GM19023 (cell line): ENCODE measurements at regions not wholly inside any gene's neighbourhood (a gene's known extent, or its start where the extent isn't known, plus 50 kb on each side); places are given as distances from the start of the nearest gene placed in this dataset.
"Not testable (repeated sequence)": the region's sequence is repeated elsewhere in the genome, so short reads cannot be mapped to it uniquely, and the experiment has no call there.

Experiments used
- ATAC-seq: cut with Tn5 transposase; IDR thresholded peaks from one replicate; pipeline ENCODE4 v1.9.1; 2021; ENCODE audit warnings: mild to moderate bottlenecking, moderate library complexity; ENCODE audit not compliant: unreplicated experiment

DNA sequence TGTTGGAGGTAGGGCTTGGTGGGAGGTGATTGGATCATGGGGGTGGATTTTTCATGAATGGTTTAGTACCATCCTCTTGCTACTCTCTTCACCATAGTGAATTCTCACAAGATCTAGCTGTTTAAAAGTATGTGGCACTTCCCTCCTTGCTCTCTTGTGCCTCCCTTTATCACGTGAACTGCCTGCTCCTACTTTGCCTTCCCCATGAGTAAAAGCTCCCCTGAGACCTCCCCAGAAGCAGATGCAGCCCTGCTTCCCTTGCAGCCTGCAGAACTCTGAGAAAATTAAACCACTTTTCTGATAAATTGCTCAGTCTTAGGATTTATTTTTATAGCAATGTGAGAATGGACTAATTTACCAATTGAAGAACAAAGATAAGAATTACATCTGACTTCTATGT is 223.1 kb downstream of the RNF144A start:
- no peak for ATAC-seq

DNA sequence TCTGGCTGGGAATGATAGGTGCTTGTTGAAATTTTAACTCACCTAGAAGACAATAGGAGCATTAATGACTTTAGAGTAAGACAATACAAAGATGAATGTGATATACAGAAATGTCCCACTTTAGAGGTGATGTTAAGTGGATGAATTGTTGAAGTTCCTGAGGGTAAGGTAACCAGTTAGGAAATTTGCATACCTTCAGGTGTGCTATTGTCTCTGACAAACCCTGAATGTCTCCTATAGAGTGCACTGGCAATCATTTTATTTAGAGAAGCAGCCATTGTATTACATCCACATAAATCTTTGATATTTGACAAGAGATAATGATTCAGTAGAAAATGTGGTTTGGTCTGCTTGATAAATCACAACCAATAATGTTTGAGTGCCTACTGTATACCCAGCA is 228.5 kb downstream of the RNF144A start:
- no peak for ATAC-seq

DNA sequence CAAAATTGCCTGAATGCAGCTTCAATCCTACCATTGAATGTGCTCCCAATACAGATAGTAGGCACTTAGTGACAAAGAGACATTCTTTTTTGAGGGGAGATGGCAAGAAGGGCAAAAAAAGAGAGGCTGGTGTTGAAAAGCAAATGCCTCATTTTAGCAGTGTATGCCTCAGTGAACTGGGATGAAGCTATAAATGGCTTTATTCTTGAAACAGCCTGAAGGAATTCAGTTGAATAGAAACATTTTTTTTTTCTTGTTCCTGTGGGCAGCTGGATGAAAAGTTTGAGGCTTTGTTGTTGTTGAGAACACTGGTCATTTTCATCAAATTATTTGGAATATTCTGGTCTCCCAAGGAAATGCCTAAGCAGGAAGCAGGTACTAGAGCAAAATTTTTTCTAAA is 228.9 kb downstream of the RNF144A start:
- no peak for ATAC-seq

DNA sequence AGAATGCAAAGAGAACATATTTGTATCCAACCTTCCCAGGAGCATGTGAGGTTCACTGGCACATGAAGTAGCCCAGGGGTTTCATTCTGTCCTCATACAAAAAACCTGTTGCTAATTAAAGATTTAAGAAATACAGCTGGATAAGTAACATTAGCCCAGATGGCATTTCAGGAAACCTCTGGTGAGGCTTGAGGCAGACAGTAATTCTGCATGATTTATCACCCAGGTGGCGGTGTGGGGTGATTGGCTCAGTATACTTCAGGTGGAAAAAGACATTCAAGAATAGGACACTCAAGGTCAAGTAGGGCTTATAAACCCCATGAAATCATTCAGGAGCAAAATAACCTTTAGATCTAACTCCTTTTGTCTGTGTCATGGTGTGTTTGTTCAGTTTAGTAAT is 237.4 kb downstream of the RNF144A start:
- no peak for ATAC-seq

DNA sequence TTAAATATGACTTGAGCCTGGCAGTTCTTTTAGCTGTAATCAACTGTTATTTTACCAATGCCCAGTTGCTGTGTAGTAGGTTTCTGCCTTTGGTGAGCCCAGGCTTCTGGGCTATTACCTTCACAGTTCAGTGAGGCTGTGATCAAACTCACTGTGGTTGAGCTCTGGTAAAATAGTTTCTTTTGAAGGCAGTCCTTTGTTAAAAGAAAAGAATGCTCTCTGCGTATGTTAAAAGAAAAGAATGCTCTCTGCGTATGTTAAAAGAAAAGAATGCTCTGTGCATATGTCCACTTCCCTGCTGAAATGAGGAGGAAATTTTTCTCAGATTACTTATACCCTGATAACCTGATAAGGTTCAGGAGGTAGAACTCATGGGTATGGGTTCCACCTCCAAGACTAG is 244.3 kb downstream of the RNF144A start:
- no peak for ATAC-seq

DNA sequence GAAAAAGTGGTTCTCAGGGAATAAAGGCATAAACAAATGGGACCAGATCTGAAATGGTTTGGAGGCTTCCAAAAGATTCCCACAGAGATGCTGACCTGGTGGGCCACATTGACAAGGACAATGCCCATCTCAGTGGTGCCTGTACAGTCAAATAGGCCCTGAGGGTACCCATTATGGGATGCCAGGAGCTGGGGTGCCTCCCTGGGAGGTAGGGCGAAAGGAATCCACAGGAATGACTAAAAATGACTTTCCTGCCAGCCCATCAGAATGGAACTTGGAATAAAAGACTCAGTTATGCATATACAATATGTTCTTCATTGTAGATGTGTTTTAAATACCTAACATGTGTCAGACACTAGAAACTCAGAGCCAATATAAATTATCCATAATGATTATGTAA is 248.5 kb downstream of the RNF144A start:
- ATAC-seq, result no peak

DNA sequence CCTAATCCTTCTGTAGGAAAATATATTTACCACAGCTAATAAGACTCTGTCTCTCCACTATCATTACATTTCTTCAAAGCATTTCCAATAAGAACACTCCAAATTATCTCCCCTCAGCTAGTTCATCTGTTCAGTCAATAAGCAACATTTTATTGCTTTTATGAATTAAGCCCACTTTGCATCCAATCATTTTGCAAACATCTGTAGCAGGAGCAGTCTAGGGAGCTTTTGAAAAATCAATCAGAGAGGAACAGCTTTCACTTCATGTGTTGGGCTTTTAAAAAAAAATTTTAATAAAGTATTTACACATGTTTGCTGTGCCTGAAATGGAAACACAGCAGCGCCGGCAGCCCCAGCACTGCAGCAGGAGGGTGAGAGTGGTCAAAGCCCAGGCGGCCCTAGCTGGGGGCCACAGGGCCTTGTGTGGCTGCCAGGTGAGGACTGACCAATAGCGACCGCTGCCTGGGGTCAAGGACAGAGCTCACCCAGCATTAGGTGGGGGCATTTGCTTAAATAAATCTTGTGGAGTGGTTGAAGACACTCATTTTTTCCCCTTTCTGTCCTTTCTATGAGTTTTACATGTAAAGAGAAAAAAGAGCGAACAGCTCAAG is 250.7 kb downstream of the RNF144A start:
- no peak for ATAC-seq

DNA sequence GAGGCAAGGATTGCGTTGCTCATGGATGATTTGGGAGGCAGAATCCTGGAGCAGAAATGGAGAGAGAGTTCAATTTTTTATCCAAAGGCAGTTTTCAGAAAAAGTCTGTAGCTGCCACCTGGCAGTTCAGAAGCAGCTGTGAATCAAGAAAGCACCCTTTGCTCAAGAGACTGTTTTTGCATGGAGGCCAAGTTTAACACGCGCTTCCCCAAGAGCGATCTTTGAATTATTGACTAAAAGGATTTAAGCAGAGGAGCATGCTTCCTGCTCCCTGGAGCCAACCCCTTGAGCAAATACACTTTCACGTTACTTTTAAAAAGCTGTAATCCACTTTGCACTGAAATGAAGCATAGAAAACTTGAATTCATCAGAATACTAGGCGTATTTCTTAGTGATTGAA is 252.4 kb downstream of the RNF144A start:
- no peak for ATAC-seq

DNA sequence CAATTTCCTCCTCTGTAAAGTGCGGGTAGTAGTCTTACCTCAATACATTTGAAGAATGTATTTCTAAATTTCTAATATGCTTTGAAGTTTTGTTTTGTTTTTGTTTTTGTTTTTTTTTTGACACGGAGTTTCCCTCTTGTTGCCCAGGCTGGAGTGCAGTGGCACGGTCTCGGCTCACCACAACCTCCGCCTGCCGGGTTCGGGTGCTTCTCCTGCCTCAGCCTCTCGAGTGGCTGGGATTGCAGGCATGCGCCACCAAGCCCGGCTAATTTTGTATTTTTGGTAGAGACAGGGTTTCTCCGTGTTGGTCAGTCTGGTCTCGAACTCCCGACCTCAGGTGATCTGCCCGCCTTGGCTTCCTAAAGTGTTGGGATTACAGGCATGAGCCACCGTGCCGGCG is 261.8 kb downstream of the RNF144A start:
- ATAC-seq, result not testable (repeated sequence)

DNA sequence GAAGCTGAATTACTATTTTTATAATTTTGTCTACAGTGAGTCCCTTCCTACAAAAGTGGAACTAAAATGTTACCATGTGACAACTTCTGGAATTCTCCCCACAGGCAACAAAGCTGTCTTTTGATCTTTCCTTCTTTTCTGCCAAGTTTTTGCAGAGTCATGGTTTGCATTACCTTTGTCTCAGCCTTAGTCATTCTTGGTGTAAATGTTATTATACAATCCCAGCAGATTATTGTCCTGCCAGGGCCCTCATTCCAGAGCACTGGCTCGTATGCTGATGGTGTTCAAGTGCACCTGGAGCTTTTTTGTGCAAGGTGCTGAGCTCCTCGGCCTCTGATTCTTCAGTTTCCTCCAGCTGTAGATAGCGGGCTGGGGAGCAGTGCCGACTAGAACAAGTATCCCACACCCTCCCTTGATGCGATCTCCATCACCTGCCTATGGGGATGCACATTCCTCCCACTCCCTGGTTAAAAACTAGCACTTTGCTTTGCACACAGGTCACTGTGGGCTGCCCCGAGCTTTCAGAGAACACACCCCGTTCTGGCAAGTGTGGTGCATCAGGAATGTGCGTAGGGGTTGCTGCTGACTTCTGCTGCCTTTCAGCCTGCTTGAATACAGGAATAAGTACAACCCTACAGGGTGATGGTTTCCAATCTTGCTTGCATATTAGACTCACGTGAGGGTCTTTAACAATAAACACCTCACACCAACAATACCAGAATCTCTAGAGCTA is 263.6 kb downstream of the RNF144A start:
- no peak for ATAC-seq

DNA sequence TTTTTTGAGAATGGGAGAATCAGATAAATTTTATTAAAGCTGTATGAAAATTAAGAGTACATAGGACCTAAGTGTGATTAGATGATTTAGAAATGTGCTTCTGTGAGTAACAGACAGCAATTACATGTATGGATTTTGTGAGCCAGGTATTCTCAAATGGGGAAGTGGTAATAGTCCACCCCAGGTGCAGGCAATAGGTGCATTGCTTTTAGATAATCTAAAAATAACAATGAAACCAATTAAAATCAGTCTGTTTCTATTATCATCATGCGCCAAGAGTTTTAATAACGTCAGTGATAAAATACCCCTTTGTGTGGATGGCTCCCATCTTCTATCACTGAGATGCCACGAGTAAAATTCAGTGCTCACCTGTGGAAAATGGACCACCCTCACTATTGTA is 265.3 kb downstream of the RNF144A start:
- no peak for ATAC-seq

DNA sequence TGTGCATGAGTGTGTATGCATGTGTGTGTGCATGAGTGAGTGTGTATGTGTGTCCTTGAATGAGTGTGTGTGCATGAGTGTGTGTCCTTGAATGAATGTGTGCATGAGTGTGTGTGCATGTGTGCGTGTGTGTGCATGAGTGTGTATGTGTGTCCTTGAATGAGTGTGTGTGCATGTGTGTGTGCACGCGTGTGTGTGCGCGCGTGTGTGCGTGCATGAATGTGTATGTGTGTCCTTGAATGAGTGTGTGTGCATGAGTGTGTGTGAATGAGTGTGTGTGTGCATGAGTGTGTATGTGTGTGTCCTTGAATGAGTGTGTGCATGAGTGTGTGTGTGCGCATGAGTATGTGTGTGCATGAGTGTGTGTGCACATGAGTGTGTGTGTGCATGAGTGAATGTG is 271.9 kb downstream of the RNF144A start:
- no peak for ATAC-seq

DNA sequence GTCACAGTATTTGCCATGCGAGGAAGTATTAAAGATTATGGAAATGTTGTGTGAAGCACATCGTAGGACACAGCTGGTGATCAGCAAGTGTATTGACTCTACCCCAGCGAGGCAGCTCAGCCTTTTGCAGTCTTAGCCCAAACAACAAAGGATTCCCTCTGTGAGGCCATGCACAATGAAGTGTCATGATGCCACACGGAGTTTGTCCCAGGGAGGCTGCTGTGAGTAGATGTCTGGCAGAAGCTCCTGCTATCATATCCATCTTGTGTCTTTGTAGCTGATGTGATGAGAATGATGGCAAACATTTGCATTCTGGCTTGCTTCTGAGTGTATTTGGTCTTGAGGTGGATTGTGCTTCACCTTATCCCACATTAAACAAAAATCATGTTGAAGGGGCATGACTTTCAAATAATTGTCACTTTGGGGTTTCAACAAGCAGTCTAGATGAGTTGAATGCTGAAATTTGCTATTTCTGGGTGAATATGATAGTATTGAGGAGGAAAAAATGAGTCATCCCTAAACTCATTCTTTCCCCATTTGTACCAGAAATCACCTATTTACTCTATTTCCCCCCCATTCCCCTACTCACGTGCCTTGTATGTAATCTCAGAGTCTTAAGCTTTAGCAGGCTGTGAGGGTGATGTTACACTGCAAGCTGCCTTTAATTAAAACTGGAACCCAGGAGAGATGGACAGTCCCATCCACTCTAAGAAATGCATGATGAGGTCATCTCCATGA is 273.5 kb downstream of the RNF144A start:
- ATAC-seq, result no peak

DNA sequence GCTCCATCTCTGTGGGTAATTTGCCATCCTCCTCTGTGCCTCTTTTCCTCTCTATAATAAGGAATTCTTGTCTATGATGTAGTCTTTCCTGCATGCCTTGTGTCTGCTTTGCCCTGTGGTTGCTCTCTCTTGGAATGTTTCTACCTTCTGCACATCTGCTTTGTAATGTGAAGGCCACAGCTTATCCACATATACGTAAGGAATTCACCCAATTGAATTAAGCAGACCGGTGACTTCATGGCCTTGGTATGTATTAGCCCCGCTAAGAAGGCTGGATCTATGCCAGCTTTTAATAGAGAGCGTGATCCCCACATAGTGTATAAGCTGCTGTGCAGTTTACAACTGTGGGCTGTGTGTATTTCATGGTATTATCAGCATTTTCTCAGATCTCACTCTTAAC is 274.7 kb downstream of the RNF144A start:
- ATAC-seq, result no peak

DNA sequence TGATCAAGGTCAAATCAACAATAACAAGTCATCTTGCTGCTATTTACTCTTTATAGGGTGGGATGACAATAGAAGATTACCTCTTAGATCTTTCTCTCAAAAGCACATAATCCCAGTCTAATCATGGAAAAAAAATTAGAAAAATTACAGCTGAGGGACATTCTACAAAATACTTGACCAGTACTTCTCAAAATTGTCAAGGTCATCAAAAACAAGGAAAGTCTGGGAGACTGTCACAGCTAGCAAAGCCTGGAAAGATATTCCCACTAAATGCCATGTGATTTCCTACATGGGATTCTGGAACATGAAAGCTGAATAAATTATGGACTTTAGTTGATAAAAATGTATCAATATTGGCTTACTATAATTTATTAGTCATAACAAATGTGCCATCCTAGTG is 276.2 kb downstream of the RNF144A start:
- ATAC-seq, result no peak

DNA sequence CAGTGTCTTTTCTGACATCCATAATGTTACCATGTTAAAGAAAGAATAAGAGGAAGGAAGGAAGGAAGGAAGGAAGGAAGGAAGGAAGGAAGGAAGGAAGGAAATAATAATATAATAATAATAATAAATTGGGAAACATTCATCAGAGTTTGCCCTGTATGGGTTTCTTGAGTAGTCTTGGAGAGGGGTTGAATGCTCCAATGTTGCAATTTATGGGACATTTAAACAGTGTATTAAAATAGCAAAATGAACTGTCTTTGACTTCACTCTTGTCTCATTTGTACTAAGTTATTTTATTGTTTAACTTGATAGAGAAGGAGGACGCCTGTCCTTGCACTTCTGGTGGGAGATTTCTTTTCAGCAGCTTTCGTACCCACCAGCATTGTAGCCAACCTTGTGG is 277.7 kb downstream of the RNF144A start:
- no peak for ATAC-seq

DNA sequence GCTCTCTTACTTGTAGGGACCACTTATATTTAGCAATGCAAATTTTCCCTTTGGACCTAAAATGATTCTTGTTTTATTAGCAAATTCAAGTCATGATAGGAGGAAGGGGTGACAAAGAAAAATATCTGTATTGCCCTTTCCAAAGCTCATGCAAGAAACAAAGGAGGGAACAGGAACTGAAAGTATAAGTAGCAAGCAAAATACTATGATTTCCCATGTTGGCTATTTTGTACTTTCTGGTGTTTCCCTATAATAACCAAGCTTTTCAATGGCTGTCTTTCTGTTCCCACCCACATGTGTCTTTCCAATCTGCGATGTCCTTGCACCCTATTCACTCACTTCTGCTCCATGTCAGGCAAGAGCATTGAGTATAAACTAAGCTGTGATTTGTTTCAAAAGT is 279.7 kb downstream of the RNF144A start:
- no peak for ATAC-seq

DNA sequence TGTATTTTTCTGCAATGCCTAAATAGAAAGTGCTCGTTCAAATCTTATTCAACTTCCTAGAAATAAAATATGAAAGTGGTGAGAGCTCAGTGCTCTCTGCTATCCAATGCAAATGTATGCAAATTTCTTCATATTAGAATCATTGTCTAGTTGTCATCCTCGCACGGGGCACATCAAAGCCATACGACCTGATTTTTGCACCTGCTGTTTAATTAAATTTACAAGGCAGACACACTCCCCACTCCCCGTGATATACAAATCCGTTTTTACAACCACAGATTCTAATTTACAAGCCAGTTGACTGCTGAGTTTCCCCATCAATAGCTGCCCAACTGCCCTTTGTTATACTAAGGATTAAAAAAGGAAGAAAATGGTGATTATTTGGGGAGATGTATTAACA is 284.6 kb downstream of the RNF144A start:
- ATAC-seq, result no peak

DNA sequence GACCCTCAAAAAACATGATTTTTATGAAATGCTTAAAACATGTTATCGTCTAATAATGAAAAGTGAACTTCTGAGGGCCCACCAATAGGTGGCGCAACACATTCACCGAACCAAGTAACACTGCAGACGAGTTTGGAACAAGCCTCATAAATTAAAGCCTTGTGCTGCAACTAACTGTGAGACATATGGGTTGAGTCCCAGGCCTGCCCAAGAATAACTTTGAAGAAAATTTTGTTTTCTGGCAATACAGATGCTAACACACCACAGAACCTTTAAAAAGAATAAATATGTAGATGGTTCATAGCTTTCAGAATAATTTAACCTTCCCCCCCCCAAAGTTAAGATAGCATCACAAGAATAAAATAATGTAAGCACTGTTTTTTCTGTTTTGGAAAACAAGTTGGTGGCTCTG is 285.9 kb downstream of the RNF144A start:
- no peak for ATAC-seq

DNA sequence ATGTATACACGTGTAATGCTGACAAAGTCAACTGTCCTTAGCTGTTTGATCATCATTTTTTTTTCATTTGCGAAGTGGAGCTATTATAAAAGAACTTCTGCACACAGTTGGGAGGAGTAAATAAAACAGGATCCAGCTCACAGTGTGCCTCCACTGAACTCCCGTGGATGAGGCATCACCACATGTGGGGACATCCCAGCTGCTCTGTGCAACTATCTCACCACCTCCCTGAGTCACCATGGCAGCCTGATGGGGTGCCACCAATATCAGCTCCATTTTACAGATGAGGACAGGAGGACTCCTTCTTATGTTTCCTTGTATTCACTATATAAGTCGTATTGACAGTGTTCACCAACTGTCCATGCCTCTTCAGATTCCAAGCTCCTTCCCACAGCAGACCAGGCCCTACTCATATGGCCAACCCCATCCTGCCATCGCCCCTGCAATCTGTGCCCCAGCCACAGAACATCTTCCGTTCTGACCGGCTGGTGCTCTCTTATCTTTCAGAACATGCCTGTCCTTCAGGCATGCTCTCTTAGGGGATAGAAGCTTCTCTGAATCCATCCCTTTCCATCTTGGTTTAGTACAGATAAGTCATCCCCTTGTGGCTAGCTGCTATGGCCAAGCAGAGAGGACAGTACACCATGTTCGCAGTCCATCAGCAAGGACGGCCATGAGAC is 288.1 kb downstream of the RNF144A start:
- no peak for ATAC-seq

DNA sequence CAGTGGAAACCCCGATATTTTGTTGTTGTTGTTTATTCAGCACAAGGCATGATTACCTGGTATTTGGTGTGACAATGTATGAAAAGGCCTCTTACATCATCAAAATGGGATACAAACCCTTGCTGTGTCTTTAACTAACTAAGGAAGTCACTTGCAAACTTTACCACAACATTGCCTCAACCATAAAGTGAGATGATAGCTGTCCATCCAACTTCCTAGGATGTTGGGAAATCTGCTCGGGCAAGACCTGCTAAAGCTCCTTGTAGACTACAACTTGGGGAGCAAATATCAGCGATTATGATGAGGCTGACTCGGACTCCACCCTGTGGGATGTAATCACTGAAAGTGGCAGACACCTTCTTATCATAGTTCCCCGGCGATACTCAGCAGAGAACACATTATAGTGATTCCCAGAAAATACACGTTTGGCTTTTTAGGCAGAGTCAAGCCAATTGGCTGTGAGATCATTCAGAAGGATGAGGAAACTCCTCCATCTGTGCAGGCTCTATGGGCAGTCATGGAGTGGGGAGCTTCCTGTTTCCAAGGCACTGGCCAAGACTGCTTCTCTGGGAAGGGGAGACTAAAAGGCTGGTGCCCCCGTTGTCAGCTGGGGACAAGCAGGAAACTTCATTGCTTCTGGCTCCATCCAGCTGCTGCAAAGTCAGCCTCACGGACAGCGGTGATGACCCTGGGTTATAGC is 289.0 kb downstream of the RNF144A start:
- ATAC-seq, result no peak
